WTC11 (cell line): ENCODE measurements at regions not wholly inside any gene's neighbourhood (a gene's known extent, or its start where the extent isn't known, plus 50 kb on each side); places are given as distances from the start of the nearest gene placed in this dataset.

ENCODE experiments used
- ATAC-seq: fragments of 200-7000 bp; cut with Tn5 transposase; 2 replicates; pipeline ENCODE4 v1.10.0; 2021; ENCODE audit warnings: mild to moderate bottlenecking, moderate library complexity
- CTCF ChIA-PET: fragments of 300-600 bp; sonication (Branson Sonifier 250); formaldehyde crosslinking; loops from one replicate; lab custom pipeline; 2021; ENCODE audit warnings: antibody characterized with exemption; lab: Charles Lee
- POLR2A ChIA-PET: fragments of 350-600 bp; sonication (Branson Sonifier 250); formaldehyde crosslinking; loops from one replicate; lab custom pipeline; 2021; ENCODE audit warnings: antibody characterized with exemption; lab: Charles Lee
- DNase-seq: peaks from one replicate; pipeline ENCODE4 v3.0.0; 2021; ENCODE audit warnings: low spot score
- H3K27ac Mint-ChIP-seq: 2 replicates; pipeline ENCODE4 v1.8.0; 2021; ENCODE audit warnings: mixed read lengths
- H3K27me3 Mint-ChIP-seq: 2 replicates; pipeline ENCODE4 v1.8.0; 2021; ENCODE audit warnings: low read depth, mild to moderate bottlenecking, moderate library complexity, mixed read lengths
- H3K36me3 Mint-ChIP-seq: 2 replicates; pipeline ENCODE4 v1.8.0; 2021; ENCODE audit warnings: mixed read lengths
- H3K4me1 Mint-ChIP-seq: 2 replicates; pipeline ENCODE4 v1.8.0; 2022; ENCODE audit warnings: mixed read lengths
- H3K4me3 Mint-ChIP-seq: 2 replicates; pipeline ENCODE4 v1.8.0; 2021; ENCODE audit warnings: mild to moderate bottlenecking, moderate library complexity, mixed read lengths
- H3K9me3 Mint-ChIP-seq: 2 replicates; pipeline ENCODE4 v1.8.0; 2021; ENCODE audit warnings: mixed read lengths
- E2F4 ChIP-seq: sonication (generic); formaldehyde crosslinking; IDR thresholded peaks from 2 replicates; pipeline ENCODE4 v1.8.1; 2022; ENCODE audit warnings: low read depth, mild to moderate bottlenecking, moderate library complexity, missing genetic modification reagents, borderline replicate concordance
- EMX1 ChIP-seq: fragments of 250-450 bp; sonication (Bioruptor Pico); IDR thresholded peaks from 2 replicates; pipeline ENCODE4 v1.8.0; 2021; ENCODE audit warnings: mild to moderate bottlenecking
- FOXJ3 ChIP-seq: sonication (generic); formaldehyde crosslinking; IDR thresholded peaks from 2 replicates; pipeline ENCODE4 v1.9.0; 2021; ENCODE audit warnings: missing genetic modification reagents, mild to moderate bottlenecking, borderline replicate concordance
- GTF2I ChIP-seq: fragments of 250-450 bp; sonication (Bioruptor Pico); conservative IDR thresholded peaks from 2 replicates; pipeline ENCODE4 v1.4.0; 2021; ENCODE audit warnings: mild to moderate bottlenecking
- HMGA2 ChIP-seq: fragments of 250-450 bp; sonication (Bioruptor Pico); IDR thresholded peaks from 2 replicates; pipeline ENCODE4 v1.4.0; 2021; ENCODE audit warnings: mild to moderate bottlenecking, moderate library complexity
- HMGXB4 ChIP-seq: sonication (generic); formaldehyde crosslinking; IDR thresholded peaks from 2 replicates; pipeline ENCODE4 v1.8.1; 2023; ENCODE audit warnings: mild to moderate bottlenecking, moderate library complexity, missing genetic modification reagents
- MLX ChIP-seq: sonication (generic); formaldehyde crosslinking; IDR thresholded peaks from 2 replicates; pipeline ENCODE4 v1.8.1; 2023; ENCODE audit warnings: mild to moderate bottlenecking, missing genetic modification reagents, moderate library complexity
- MYBL2 ChIP-seq: sonication (generic); formaldehyde crosslinking; IDR thresholded peaks from 2 replicates; pipeline ENCODE4 v1.8.1; 2023; ENCODE audit warnings: mild to moderate bottlenecking, moderate library complexity, missing genetic modification reagents
- NFE2L1 ChIP-seq: sonication (generic); formaldehyde crosslinking; IDR thresholded peaks from 2 replicates; pipeline ENCODE4 v1.8.1; 2023; ENCODE audit warnings: missing genetic modification reagents
- SOX15 ChIP-seq: fragments of 250-450 bp; sonication (Bioruptor Pico); IDR thresholded peaks from 2 replicates; pipeline ENCODE4 v1.9.0; 2021; ENCODE audit warnings: mild to moderate bottlenecking
- TEAD1 ChIP-seq: sonication (generic); formaldehyde crosslinking; IDR thresholded peaks from 2 replicates; pipeline ENCODE4 v1.8.0; 2022; ENCODE audit warnings: mild to moderate bottlenecking, missing genetic modification reagents
- USF1 ChIP-seq: sonication (generic); formaldehyde crosslinking; IDR thresholded peaks from 2 replicates; pipeline ENCODE4 v1.8.0; 2022; ENCODE audit warnings: mild to moderate bottlenecking, missing genetic modification reagents
- ZBTB43 ChIP-seq: sonication (generic); formaldehyde crosslinking; IDR thresholded peaks from 2 replicates; pipeline ENCODE4 v1.8.1; 2023; ENCODE audit warnings: mild to moderate bottlenecking, missing genetic modification reagents
- ZNF219 ChIP-seq: sonication (generic); formaldehyde crosslinking; IDR thresholded peaks from 2 replicates; pipeline ENCODE4 v1.8.0; 2023; ENCODE audit warnings: missing genetic modification reagents, mild to moderate bottlenecking, borderline replicate concordance
- ZNF317 ChIP-seq: sonication (generic); formaldehyde crosslinking; IDR thresholded peaks from 2 replicates; pipeline ENCODE4 v1.8.1; 2023; ENCODE audit warnings: low read depth, mild to moderate bottlenecking, moderate library complexity, missing genetic modification reagents, borderline replicate concordance
- ZNF425 ChIP-seq: fragments of 250-450 bp; sonication (Bioruptor Pico); conservative IDR thresholded peaks from 2 replicates; pipeline ENCODE4 v1.9.0; 2021; ENCODE audit warnings: mild to moderate bottlenecking
- ZNF512 ChIP-seq: sonication (generic); formaldehyde crosslinking; IDR thresholded peaks from 2 replicates; pipeline ENCODE4 v1.8.1; 2022; ENCODE audit warnings: missing genetic modification reagents, borderline replicate concordance
- ZNF532 ChIP-seq: fragments of 250-450 bp; sonication (Bioruptor Pico); IDR thresholded peaks from 2 replicates; pipeline ENCODE4 v1.9.0; 2021; ENCODE audit warnings: mild to moderate bottlenecking, borderline replicate concordance
- ZSCAN18 ChIP-seq: fragments of 250-450 bp; sonication (Bioruptor Pico); IDR thresholded peaks from 2 replicates; pipeline ENCODE4 v2.1.2; 2022; ENCODE audit warnings: mild to moderate bottlenecking, moderate library complexity

DNA sequence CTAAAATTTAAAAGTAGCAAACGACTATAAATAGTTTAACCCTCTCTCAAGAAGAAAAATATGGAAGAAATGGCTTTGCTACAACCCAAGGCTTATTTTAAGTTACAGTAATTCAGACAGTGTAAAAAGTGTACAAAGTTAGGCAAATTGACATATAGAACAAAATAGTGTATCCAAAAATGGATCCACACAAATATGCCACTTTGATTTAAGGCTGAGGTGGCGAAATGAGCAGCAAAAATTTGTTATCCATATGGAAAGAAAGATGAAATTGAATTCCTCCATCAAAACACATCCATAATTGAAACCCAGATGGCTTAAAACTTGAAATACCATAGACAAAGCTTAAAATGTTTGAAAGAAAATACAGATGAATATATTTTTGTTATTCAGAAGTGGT is 540.8 kb downstream of the BRINP3 start (continued):
- TF ChIP-seq ZNF532 (CRISPR knock-in tag) (no peak), ZBTB43 (CRISPR knock-in tag) (no peak), ZNF317 (CRISPR knock-in tag) (no peak), ZNF219 (no peak)

DNA sequence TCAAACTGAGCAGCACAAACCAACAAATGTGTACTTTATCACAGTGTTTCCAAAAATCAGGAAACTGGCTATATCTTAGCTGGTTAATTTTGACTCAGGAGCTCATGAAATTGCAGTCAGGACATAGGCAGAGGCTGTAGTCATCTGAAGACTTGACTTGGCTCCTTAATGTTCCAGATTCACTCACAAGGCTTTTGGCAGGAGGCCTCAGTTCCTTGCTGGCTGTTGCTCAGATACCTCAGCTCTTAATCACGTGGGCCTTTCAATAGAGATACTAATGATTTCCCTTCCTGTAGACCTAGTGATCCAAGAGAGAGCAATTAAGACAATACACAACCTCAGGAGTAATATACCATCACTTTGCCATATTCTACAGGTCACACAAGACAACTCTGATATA is 537.7 kb downstream of the BRINP3 start:
- no peaks in the 10 kb centered on the region for H3K36me3 Mint-ChIP-seq
- no peak for ATAC-seq
- TF ChIP-seq HMGXB4 (CRISPR knock-in tag): no peak
- no peak for TF ChIP-seq TEAD1
- TF ChIP-seq SOX15 (CRISPR knock-in tag): no peak
- TF ChIP-seq USF1 (CRISPR knock-in tag): no peak
- no peak for TF ChIP-seq E2F4
- TF ChIP-seq NFE2L1 (CRISPR knock-in tag): no peak
- no peak for TF ChIP-seq ZNF425 (CRISPR knock-in tag)
- no peak for TF ChIP-seq HMGA2 (CRISPR knock-in tag)
- no peak for TF ChIP-seq FOXJ3 (CRISPR knock-in tag)
- no peak for TF ChIP-seq MYBL2 (CRISPR knock-in tag)
- TF ChIP-seq GTF2I (CRISPR knock-in tag): no peak
- no peak for TF ChIP-seq EMX1 (CRISPR knock-in tag)
- TF ChIP-seq ZNF512 (CRISPR knock-in tag): no peak
- no peak for TF ChIP-seq MLX (CRISPR knock-in tag)
- TF ChIP-seq ZSCAN18 (CRISPR knock-in tag): no peak

More for the DNA sequence above, 537.7 kb downstream of the BRINP3 start:
- Mint-ChIP-seq H3K9me3 (peaks cover 3% of the 10 kb centered on the region; the same call in 1 of the 2 replicates), H3K27me3 (no peaks in the 10 kb centered on the region), H3K4me3 (no peak overlapping the region), H3K27ac (no peak overlapping the region), H3K4me1 (no peaks in the 10 kb centered on the region)
- ChIA-PET POLR2A (no interaction called here), CTCF (no interaction called here)
- DNase-seq: no peak
